Muscle layer of duodenum (tissue), 2 donors: ENCODE measurements at regions not wholly inside any gene's neighbourhood (a gene's known extent, or its start where the extent isn't known, plus 50 kb on each side); places are given as distances from the start of the nearest gene placed in this dataset.

Experiments
- H3K27ac ChIP-seq: one replicate; pipeline ENCODE4 v1.7.0; 2013; ENCODE audit warnings: mild to moderate bottlenecking, low read length
- H3K27me3 ChIP-seq: one replicate; pipeline ENCODE4 v1.7.0; 2013; ENCODE audit warnings: low read depth, mild to moderate bottlenecking, control low read depth, low read length
- H3K36me3 ChIP-seq, 2 donors: one replicate each; pipeline ENCODE4 v1.7.0; 2013; ENCODE audit warnings: low read length in 2 of 2, control low read depth in 1 of 2, mild to moderate bottlenecking in 1 of 2; ENCODE audit not compliant: insufficient read depth in 2 of 2, control insufficient read depth in 1 of 2
- H3K4me1 ChIP-seq, 2 donors: one replicate each; pipeline ENCODE4 v1.7.0; 2013; ENCODE audit warnings: low read length in 2 of 2, mild to moderate bottlenecking in 2 of 2, control low read depth in 1 of 2, moderate library complexity in 1 of 2; ENCODE audit not compliant: insufficient read depth in 2 of 2, control insufficient read depth in 1 of 2
- H3K4me3 ChIP-seq, 2 donors: one replicate each; pipeline ENCODE4 v1.7.0; 2013; ENCODE audit warnings: low read length in 2 of 2, low read depth in 1 of 2, mild to moderate bottlenecking in 1 of 2
- H3K9me3 ChIP-seq, 2 donors: one replicate each; pipeline ENCODE4 v1.7.0; 2013; ENCODE audit warnings: low read length in 2 of 2, control low read depth in 1 of 2, mild to moderate bottlenecking in 1 of 2; ENCODE audit not compliant: control insufficient read depth in 1 of 2
- donor health status: healthy.

DNA sequence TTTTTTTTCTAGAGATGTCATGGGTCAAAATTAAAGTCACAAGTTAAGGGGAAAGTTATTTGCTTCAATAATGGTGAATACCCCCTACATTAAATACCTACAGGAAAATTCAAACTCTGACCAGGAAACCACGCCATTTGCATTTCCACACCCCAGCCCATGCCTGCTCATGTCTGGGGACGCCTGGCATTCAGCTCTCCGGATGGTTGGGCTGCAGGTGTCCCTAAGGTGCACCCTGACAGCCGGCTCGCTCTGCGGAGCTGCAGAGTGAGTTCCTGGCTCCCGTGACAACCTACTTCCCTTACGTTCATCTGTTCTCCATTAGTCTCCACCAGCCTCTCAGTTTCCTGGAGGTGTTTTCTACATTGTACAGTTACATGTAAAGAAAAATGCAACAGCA is 122.7 kb upstream of the RIOK3 start:
- H3K36me3 ChIP-seq: peaks cover 0 to 4% of the 10 kb centered on the region in 2 donors
- no peak overlapping the region for H3K4me3 ChIP-seq

DNA sequence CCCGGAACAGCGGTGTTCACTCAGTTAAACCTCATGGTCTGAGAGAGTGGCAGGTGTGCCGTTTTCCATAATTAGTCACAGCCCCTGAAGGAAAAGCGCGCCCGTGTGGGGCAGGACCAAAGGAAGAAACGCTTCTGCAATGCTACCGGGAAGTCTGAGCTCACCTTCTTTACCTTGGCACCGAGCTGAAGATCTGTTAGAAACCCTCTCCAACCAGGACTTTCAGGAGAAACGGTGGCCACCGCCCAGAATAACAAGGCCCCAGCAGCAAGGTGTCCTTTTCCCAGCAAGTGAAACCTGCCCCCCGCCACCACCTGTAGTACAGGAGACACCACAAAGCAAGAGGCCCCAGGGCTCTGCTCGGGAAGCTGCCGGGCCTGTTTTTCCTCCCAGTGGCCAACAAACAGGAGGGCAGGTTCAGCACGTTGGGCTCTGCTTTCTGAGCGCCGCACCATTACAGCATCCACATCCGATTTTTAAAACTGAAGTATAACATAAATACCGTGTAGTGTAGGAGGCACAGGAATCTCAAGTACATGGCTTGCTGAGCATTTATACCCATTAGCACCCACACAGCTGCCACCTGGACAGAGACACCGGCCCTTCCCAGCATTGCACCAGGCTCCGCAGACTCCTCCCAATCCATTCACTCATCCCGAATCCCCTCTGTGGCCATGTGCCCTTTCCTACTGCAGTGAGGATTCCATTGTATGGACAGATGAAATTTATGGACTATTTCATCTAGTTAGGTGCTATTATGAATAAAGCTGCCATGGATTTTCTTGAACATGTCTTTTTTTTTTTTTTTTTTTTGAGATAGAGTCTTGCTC is 121.8 kb upstream of the RIOK3 start:
- Histone ChIP-seq H3K27me3 (no peaks in the 10 kb centered on the region), H3K36me3 (peaks cover 0 to 4% of the 10 kb centered on the region in 2 donors), H3K9me3 (no peaks in the 10 kb centered on the region), H3K4me3 (no peak overlapping the region), H3K27ac (no peak overlapping the region), H3K4me1 (no peaks in the 10 kb centered on the region)

More for the DNA sequence above, 122.7 kb upstream of the RIOK3 start:
- no peaks in the 10 kb centered on the region for H3K4me1 ChIP-seq
- H3K9me3 ChIP-seq: no peaks in the 10 kb centered on the region
- no peak overlapping the region for H3K27ac ChIP-seq
- no peaks in the 10 kb centered on the region for H3K27me3 ChIP-seq

DNA sequence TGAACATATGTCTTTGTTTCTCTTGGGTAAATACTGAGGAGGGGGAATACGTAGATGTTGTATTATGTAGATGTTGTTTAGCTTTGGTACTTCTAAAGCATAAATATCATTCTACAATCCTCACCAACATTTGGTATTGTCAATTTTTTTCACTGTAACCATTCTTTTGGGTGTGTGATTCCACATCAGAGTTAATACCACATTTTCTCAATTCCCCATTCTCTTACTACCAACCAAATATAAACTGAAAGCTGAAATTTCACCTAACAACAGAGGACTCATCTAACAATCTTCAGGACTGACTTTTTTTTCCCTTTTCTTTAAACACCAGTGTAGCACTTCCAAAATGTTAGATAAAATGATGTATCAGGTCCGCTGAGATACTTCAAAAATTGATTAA is 120.7 kb upstream of the RIOK3 start:
- H3K4me1 ChIP-seq: no peaks in the 10 kb centered on the region
- H3K27ac ChIP-seq: no peak overlapping the region
- no peaks in the 10 kb centered on the region for H3K9me3 ChIP-seq
- no peaks in the 10 kb centered on the region for H3K27me3 ChIP-seq
- H3K36me3 ChIP-seq: peaks cover 0 to 4% of the 10 kb centered on the region in 2 donors
- no peak overlapping the region for H3K4me3 ChIP-seq

DNA sequence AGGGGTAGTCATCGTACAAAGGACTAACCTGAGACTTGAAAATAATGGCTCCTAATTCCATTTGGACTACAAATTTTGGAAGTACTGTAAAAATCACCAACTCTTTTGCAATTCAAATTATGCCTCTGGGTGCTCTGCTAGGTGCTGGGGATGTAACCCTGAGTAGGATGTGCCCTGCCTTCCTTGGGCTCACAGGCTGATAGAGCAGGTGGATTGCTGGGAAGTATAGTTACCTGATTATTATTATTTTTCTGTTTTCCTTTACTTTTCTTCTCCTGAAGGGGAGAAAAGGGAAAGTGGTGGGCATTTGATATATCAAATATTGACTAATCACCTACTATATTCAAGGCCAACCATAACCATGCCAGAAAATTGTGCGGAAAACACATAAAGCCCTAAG is 119.3 kb upstream of the RIOK3 start:
- H3K9me3 ChIP-seq: no peaks in the 10 kb centered on the region
- H3K4me3 ChIP-seq: no peak overlapping the region
- peaks cover 0 to 4% of the 10 kb centered on the region in 2 donors for H3K36me3 ChIP-seq
- H3K4me1 ChIP-seq: no peaks in the 10 kb centered on the region
- H3K27ac ChIP-seq: no peak overlapping the region
- H3K27me3 ChIP-seq: no peaks in the 10 kb centered on the region

GRCh38 chr18:23334569-23334968 is 118.5 kb upstream of the RIOK3 start:
- H3K4me3 ChIP-seq: no peak overlapping the region
- no peaks in the 10 kb centered on the region for H3K4me1 ChIP-seq
- no peaks in the 10 kb centered on the region for H3K9me3 ChIP-seq
- no peaks in the 10 kb centered on the region for H3K27me3 ChIP-seq
- no peak overlapping the region for H3K27ac ChIP-seq
- peaks cover 0 to 4% of the 10 kb centered on the region in 2 donors for H3K36me3 ChIP-seq

- no peaks in the 10 kb centered on the region for H3K36me3 ChIP-seq
- no peak overlapping the region for H3K4me3 ChIP-seq
- H3K27ac ChIP-seq: no peak overlapping the region
- no peaks in the 10 kb centered on the region for H3K4me1 ChIP-seq
- no peaks in the 10 kb centered on the region for H3K9me3 ChIP-seq
- no peaks in the 10 kb centered on the region for H3K27me3 ChIP-seq
Measured at GRCh38 chr18:23336101-23336500, 117.0 kb upstream of the RIOK3 start.

DNA sequence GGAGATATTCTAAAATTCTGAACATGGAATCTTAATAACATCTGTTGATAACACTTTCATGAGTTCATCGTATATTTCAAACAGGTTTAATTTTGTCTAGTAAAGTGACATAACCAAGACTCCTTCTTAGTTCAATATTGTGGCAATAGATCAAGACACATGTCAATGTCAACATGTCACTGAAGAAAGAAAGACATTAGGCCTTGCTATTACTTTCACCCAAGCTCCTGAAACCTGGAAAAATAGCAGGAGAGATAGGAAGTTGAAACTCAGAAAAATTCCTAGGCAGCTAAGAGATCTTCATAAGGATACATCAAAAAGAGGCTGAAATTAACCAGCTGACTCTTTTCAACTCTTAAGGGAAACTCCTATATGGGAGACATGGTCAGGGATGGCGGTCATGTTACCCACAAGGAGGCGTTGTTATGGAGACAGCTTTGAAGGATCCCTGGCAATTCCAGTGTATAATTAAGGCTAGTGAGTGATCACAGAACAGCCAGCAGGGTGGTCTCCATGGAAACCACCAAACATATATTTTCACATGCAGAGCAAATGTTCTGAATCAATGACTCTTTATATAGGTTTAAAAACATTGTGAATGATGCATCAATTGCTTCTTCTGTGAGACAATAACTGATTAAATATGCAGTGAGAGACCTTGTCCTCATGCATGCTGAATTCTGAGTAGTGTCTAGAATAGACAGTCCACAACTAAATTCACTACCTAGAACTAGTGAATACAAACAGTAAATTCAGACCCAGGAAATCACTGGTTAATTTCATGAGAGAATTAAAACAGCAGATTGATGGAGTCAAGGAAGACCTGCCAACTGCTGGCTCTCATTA is 115.3 kb upstream of the RIOK3 start:
- H3K36me3 ChIP-seq: no peaks in the 10 kb centered on the region
- no peaks in the 10 kb centered on the region for H3K27me3 ChIP-seq
- H3K27ac ChIP-seq: no peak overlapping the region
- no peaks in the 10 kb centered on the region for H3K9me3 ChIP-seq
- H3K4me3 ChIP-seq: no peak overlapping the region
- H3K4me1 ChIP-seq: no peaks in the 10 kb centered on the region

GRCh38 chr18:23340661-23341060 is 112.4 kb upstream of the RIOK3 start:
- no peak overlapping the region for H3K27ac ChIP-seq
- no peak overlapping the region for H3K4me3 ChIP-seq
- no peaks in the 10 kb centered on the region for H3K27me3 ChIP-seq
- no peaks in the 10 kb centered on the region for H3K36me3 ChIP-seq
- H3K4me1 ChIP-seq: no peaks in the 10 kb centered on the region
- H3K9me3 ChIP-seq: no peaks in the 10 kb centered on the region

GRCh38 chr18:23341383-23341782 is 111.7 kb upstream of the RIOK3 start:
- no peak overlapping the region for H3K27ac ChIP-seq
- no peaks in the 10 kb centered on the region for H3K9me3 ChIP-seq
- no peak overlapping the region for H3K4me3 ChIP-seq
- no peaks in the 10 kb centered on the region for H3K36me3 ChIP-seq
- H3K27me3 ChIP-seq: no peaks in the 10 kb centered on the region
- H3K4me1 ChIP-seq: no peaks in the 10 kb centered on the region

DNA sequence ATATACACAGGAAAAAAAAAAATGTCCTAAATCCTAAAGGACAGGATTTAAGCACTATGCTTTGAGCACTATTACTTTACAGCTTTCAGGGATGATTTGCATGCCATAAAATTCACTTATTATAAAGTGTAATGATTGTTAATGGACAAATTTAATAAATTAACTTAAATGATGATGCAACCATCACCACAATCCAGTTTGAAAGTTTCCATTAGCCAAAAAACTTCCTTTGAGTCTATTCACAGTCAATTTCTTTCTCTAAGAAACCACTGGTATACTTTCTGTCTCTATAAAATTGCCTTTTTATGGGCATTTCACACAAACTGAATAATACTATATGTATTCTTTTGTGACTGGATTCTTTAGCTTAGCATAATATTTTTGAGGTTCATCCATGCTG is 111.1 kb upstream of the RIOK3 start:
- no peaks in the 10 kb centered on the region for H3K9me3 ChIP-seq
- H3K4me1 ChIP-seq: no peaks in the 10 kb centered on the region
- no peaks in the 10 kb centered on the region for H3K27me3 ChIP-seq
- no peak overlapping the region for H3K4me3 ChIP-seq
- no peak overlapping the region for H3K27ac ChIP-seq
- H3K36me3 ChIP-seq: no peaks in the 10 kb centered on the region

- H3K9me3 ChIP-seq: no peaks in the 10 kb centered on the region
- no peak overlapping the region for H3K27ac ChIP-seq
- H3K36me3 ChIP-seq: no peaks in the 10 kb centered on the region
- H3K4me1 ChIP-seq: no peaks in the 10 kb centered on the region
- H3K4me3 ChIP-seq: no peak overlapping the region
- no peaks in the 10 kb centered on the region for H3K27me3 ChIP-seq
Measured at GRCh38 chr18:23342506-23342905, 110.6 kb upstream of the RIOK3 start.
